Activated CD8-positive, alpha-beta memory T cell treated with anti-CD3 and anti-CD28 coated beads, Interleukin-2, amount 50 U/mL, for 48 hours (primary cell): ENCODE measurements at regions not wholly inside any gene's neighbourhood (a gene's known extent, or its start where the extent isn't known, plus 50 kb on each side); places are given as distances from the start of the nearest gene placed in this dataset.
"Not testable (repeated sequence)": the region's sequence is repeated elsewhere in the genome, so short reads cannot be mapped to it uniquely, and the experiment has no call there.

Source experiments
- DNase-seq: peaks from one replicate; pipeline ENCODE4 v3.0.0-alpha.2; 2020

DNA sequence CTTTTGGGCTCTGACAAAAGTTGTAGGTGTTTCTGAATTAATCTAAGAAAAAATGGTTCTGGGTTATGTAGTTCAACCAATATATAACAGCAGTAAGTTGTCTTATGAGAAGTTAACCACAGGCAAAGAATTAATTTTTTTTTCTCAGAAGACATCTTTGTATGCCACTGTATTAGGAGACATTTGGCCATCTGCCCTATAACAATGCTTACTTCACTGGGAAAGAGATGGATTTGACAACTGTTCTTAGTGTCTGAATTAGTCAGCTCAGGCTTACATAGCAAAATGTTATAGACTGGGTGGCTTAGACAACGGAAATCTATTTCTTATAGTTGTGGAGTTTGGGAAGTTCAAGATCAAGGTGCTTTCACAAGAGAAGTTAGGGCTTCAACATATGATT is 508.1 kb downstream of the STIM2 start:
- DNase-seq, result no peak

DNA sequence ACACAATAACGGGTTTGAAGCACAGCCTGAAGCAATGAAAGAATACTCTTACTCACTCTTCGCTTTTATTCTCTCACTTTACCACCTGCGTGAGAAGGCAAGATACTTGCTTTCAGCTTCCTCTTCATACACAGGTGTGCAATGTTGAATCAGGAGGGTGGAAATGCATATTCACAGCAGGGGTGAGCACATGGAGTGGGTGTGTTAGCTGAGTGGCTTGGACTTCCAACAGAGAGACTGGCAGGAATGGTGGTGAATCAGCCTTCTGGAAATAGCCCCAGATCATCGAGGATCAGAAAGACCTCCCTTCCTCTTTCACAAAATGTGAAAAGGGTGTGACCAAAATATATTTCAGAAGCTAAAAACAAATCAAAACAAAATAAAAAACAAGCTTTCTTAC is 521.2 kb downstream of the STIM2 start:
- DNase-seq, result no peak

DNA sequence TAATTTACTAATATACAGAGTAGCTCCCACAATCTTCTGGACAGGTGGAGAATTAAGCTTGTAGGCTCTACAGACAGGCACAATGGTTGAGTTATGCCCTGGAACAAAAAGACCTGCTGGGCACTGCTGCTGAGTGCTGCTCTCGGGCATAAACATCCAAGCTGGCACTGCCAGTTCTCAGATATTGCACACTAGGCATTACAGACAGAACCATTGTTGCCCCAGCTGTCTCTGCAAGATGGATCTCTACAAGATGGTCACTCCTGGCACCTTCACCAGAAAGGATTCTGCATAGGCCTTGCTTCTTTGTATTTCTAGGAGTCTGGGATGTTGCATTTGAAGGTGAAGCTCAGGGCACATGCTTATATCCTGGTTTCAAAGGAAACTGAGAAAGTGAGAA is 527.1 kb downstream of the STIM2 start:
- no peak for DNase-seq

DNA sequence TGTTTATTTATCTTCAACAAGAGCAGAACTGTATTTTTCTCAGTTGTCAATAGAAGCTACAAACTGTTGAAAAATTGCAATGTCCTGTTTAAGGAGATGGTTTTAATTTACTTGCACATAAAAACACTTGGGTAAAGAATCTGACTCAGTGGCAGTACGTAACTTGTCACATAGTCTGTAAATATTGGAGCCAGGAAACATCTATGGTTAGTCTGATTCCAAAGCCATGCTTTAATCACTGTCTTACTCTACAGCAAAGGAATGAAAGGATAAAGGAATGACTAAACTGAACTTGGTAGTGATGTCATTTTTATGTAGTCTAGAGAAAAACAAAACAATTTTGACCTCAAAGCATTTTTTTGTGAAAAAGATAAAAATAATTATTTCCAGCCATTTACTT is 537.2 kb downstream of the STIM2 start:
- no peak for DNase-seq

DNA sequence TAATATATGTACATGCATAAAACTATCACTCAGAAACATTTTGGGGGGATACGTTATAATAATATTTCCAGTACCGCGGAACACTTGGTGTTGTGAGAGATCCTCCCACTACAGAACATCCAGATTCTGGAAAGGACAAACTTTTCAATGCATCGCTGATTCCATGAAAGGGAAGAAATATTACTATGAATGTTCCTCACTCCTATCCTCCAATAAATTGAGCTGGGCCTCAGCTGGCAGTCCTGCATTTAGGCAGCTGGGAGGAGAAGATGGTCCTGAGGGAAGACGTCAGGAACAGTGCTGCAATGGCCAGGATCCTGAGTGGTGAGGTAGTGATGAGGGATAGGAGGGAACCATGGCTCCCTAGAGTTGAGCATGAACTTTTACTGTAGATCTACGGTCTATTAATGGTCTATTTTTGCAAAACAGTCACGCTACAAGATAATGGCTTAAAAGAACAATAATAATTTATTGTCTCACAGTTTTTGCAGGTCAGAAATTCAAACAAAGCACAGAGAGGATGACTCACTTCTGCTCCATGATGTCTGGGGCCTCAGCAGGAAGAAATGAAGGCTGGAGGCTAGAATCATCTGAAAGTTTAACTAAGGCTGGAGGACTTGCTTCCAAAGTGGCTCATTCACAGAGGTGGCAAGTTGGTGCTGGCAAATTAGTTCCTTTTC is 538.1 kb downstream of the STIM2 start:
- no peak for DNase-seq

DNA sequence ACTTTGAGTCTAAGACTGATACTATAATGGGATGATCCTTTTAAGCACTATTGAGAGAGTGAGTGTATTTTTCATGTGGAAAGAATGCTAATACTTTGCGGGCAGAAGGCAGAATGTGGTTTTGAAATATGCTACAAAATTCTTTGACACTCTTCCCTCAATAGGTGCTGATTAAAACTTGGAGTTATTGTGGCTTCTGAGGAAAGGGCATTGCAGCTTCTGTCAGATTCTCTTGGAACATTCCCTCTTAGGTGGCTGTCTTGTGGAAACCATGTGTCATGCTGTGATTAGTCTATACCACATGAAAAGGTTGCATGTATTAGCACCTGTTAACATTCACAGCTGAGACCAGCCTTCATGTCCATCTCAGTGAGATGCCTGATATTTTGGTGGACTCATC is 547.0 kb downstream of the STIM2 start:
- DNase-seq, result no peak

DNA sequence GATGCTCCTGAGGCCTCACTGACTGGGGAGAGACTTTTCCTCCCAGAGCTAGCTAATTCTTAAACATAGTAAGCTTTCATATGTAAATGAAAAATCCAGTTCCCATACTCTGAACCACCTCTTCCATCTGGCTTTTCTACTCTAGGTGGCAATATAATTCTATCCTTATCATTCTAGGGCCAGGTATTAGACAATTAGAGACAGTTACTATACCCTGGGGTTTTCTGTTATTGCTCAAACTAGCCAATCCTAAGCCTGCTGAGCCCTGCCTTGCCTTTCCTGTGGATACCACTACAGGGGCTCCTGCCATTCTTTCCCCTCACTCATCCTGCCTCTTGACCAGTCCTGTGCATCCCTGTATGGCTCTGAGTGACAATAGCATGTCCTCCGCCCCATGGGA is 552.0 kb downstream of the STIM2 start:
- no peak for DNase-seq

DNA sequence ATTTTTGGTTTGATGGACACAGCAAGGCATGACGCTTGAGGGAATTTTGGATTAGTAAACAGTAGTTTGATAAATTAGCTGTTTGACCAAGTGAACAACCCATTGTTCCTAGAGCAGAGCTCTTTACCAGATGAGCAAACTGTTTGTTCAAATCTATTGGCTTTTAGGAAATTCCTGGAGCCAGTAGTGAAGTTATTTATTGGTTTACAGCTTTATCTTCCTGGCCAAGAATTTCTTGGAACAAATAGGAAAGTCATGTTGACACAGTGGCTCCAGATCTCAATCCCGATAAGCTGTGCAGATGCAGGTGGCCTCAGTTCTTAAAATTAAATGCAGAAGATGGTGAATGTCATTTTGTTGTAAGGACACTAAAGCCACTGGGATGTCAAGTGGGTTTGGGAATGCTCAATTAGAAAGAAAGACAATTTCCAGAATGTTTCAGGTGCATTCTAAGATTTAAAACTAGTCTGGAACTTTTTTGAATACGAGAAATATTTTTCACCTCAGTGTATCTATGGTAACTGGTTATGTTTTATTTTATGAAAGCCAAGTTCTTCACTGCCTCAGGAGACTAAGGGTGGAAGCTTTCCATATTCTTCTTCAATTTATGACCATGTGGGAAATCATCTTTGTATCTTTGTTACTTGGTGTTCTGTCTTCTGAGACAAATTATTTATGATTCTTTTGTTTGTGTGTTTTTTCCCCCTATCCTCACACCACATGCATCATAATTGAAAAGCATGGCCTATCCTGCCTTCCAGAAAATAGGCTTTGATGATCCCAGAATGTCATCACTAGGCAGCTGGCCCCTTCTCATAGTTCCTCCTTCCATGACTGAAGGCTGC is 554.5 kb downstream of the STIM2 start:
- no peak for DNase-seq

DNA sequence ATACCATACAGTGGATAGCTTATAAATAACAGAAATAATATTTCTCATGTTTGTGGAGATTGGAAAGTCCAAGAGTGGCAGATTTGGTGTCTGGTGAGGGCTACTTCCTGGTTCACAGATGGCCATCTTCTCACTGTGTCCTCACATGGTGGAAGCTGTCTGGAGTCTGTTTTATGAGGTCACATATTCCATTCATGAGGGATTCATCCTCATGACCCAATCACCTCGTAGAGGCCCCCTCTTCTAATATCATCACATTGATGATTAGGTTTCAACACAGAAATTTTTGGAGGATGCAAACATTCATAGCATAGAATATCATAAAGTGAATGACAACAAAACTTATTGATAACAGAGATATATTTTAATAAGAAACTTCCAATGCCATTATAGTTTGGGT is 568.0 kb downstream of the STIM2 start:
- DNase-seq, result no peak

DNA sequence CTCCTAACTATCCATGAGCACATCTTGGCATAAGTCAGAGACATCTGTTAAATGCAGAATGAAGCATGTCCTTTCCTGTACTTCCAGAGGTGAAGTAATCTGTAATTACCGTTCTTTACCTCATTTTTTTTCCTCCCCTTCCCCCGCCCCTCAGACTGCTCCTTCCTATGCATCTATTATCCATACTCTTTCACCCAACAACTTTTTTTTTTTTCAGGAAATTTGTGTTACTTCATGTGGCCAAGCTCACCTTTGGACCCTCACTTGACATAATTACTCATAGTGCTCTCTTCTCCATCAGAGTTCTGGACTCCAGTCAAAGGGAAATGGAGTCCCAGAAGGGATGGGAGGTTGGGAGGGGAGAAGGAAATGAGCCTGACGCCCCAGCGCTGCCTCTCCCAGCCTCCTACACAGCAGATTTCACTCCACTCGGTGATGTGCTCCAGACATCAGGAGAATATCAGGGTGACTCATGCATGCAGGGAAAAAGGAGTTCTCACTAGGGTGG is 568.8 kb downstream of the STIM2 start:
- DNase-seq, result no peak

DNA sequence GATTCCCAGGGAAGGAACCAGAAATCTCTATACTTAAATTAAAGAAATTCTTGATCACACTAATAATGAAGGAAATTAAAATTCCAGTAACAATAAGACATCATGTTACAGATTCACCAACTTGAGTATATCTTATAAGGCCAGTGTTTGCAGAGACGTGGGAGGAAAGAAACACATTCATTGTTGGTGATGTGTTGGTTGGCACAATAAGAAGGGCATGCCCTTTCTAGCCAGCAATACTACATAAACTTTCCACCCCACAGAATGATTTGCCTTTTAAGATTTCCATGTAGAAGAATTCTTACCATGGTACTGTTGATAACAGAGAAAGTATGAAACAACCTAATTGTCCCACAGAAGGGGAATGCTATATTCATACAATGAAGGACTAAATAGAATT is 581.5 kb downstream of the STIM2 start:
- no peak for DNase-seq

DNA sequence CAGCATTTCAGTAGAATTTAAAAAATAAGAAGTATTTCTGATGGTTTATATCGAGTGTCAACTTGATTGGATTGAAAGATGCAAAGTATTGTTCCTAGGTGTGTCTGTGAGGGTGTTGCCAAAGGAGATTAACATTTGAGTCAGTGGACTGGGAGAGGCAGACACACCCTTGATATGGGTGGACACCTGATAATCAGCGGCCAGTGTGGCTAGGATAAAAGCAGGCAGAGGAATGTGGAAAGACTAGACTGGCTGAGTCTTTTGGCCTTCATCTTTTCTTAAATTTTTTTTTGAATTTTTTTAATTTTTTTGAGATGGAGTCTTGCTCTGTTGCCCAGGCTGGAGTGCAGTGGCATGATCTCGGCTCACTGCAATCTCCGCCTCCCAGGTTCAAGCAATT is 582.0 kb downstream of the STIM2 start:
- DNase-seq, result not testable (repeated sequence)

DNA sequence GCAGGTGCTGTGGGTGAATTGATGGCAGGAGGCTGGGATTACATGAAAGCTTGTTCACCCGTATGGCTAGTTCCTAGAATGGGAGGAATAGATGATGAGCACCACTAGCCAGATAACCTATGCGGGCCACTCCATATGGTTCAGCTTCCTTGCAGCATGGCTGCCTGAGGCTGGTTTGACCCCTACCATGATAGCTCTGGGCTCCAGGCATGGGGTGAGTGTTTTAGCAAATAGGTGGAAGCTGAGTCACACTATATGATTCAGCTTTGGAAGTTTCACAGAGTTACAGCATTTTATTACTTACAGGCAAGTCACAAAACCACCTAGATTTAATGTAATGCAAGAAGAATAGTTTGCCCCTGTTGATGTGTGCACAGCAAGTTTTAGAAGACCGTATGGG is 603.2 kb downstream of the STIM2 start:
- DNase-seq, result no peak

DNA sequence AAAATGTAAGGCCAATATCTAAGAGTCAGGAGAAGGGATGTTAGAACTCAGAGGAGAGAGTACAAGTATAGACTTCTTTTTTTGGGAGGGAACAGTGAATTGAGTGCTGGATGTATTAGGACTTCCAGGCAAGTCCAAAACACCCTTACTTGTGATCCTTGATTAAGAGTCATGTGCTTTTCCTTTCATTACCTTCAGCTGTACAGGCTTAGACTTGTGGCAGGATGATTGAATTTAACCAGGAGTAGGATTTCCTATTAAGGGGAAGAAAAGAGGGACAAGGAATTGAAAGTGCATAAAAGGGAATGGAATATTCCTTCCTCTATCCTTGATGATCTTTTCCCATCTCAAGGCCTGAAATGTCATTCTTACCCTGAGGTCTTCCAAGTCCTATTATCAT is 606.7 kb downstream of the STIM2 start:
- no peak for DNase-seq

DNA sequence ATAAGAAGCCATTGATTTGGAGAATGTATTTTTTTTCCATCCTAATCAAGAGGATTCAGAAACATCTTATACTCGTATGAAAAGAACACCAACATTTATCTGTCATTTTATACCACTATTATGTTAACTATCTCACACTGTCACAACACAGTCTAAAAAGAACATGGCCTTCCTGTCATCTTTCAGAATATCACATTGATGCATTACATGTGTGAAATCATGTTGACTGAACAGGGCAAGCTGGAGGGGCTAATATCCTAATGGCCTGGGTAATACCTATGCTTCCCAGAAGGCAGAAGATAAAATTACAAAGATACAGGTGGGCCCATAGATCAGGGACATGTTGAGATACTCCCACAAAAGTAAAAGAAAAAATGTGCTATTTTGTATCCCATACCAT is 611.7 kb downstream of the STIM2 start:
- DNase-seq, result no peak

DNA sequence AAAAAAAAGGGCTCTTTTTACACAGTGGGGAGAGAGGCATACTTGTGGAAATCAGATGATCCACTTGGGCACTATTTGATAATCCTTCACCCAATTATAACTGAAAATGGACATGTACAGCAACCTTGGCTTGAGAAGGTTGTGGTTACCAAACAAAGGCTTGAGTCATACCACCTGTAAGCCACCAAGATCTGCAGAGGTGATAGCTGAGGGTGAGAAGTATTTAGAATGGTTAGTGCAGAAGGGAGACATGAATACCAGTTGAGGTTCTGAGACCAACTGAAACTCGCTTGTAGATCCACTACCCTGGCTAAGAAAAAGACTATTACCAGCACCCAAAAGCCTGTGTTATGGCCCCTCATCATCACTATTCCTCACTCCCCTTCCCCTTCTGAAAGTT is 614.0 kb downstream of the STIM2 start:
- DNase-seq, result no peak

DNA sequence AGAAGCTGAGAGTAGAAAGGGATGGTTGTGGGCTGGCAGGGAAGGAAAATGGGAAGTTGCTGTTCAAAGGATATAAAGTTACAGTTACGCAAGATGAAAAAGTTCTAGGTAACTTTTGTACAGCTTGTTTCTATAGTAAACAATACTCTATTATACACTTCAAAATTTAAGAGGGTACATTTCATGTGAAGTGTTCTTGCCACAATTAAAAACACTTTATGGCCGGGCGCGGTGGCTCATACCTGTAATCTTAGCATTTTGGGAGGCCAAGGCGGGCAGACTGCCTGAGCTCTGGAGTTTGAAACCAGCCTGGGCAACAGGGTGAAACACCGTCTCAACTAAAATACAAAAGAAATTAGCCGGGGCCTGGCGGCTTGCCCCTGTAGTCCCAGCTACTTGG is 623.6 kb downstream of the STIM2 start:
- DNase-seq, result no peak

DNA sequence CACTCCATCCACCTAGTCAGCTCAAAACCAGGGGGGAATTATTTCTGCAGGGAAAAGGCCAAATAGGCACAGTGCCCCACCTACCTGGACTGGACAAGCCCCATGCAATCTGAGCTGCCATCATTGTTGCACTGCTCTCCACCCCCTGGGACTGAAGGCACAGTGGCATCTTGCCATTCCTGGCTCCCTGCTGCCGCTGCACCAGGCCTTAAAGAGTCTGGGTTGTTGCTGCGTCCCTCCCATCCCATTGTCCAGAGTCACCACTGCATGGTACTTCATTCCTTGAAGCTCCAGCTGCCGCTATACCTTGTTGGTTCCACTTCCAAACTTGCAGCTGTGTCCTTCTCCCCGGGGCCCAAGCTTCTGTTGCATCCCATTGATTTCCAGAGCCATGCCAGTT is 629.7 kb downstream of the STIM2 start:
- DNase-seq, result no peak

DNA sequence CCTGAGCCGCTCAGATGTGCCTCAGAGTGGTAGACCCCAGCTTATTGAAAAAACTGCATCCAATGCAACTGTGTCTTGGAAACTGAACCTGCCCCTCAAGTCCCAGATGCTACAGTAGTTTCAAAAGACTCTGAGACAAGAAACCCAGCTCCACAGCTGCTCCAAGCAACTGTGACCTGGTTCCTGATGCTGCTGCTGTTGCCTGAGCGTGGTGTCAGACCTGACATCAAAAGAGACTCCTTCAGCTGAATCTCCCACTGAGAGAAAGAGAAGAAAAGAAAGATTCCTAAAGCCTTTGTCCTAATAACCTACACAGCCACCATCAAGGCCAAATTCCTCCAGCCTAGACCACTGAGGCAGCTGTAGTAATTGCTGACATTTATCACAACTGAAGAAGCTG is 630.1 kb downstream of the STIM2 start:
- DNase-seq, result no peak

DNA sequence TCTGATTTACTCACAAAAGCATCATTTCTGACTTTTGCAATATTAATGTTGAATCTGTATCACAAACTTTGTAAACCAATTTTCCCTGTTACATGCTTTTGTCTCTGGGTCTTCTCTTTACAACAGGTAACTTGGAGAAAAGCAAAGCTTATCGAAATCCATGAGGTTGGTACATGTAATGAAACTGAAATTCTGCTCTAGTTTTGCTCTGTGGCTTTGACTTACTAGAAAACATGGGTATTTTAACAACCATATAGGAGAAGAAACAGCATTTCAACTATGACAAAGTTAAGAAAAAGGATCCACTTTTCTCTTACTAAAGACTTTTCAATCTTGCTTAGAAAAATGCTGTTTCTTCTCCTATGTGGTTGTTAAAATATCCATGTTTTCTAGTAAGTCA is 645.8 kb downstream of the STIM2 start:
- DNase-seq, result no peak

DNA sequence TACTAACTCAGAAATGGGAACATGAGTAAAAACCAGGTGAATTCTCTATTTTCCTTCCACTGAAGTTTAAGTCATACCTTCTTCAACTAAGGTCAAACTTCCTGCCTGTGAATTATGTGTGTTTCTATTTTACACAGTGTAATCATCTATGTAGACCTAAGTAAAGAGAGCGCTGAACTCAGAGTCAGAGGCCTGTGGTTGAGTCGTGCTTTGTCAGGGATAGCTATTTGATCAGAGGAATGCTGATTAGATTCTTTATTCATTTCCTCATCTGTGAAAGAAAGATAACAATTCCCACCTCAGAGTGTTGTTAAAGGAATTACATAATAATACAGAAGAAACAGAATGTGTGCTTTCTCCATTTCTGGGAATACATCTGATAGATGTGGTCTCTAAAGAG is 654.1 kb downstream of the STIM2 start:
- no peak for DNase-seq

DNA sequence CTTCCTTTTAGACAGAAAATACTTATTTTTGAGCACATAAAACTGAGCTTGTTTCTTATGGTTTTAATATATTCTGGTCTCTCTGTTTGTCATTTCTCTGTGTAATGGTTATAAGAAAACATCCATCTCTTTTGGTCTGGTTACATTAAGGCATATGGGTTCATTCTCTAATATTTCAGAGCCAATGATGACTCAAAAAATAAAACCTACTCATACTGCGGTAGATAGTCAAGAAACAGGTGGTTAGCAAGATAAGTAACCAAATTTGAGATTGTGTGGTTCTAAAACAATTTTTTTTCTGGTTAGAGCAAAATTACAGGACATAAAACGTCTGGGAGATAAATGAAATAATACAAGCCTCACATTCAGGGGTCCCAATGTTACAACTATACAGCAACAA is 654.5 kb downstream of the STIM2 start:
- DNase-seq, result no peak

DNA sequence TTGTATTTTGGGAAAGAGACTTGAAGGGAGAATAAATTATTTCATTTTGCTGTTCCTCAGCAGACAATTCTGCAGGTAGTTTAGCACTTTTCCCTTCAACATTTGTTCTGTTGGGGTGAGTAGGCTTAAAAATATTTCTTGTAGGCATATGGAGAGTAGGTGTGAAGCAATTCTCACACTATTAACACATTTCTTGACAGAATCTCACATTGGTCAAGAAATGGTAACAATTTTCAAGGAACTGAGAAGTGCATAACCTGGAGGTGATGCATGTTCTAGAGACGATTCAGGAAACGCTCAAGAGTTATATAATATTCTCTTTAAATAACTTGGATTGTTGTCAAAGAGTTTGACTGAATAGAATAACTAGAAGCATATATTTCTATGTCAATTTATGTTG is 658.2 kb downstream of the STIM2 start:
- no peak for DNase-seq

DNA sequence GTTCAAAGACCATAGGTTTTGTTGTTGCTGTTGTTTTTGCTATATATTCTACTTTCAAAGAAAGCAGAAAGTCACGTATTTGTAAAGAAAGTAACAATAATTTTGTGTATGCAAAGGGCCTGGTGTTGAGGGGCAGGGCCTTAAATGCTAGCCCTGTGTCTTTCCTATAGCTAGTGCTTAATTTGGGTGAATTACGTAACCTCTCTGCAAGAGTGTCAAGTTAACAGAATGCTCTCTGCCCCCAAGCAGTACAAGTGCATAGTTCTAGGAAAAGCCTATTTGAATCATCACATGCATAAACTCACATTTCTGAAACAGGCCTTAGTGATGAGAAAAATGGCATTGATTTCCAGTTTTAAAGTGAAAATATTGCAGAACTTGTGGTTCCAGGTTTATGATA is 663.6 kb downstream of the STIM2 start:
- no peak for DNase-seq

DNA sequence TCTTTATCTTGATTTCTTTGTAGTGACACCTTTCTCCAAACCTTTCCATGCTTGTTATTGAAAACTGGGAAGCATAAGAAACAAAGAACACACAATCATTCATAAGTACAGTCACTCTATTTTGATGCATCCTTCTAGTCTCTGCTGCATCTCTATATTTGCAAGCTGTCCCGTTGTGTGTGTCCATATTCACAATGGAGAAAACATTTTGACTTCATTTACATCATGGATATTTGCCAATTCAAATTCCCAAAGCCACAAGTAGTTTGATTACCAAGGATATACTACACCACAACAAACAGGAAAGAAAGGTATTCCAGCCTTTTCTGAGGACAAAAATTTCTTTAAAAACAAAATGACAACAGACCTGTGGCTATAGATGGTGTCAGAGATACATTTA is 673.8 kb downstream of the STIM2 start:
- no peak for DNase-seq
